ENCODE measurements at regions not wholly inside any gene's neighbourhood (a gene's known extent, or its start where the extent isn't known, plus 50 kb on each side); places are given as distances from the start of the nearest gene placed in this dataset.

- TF ChIP-seq, protein P1, sequence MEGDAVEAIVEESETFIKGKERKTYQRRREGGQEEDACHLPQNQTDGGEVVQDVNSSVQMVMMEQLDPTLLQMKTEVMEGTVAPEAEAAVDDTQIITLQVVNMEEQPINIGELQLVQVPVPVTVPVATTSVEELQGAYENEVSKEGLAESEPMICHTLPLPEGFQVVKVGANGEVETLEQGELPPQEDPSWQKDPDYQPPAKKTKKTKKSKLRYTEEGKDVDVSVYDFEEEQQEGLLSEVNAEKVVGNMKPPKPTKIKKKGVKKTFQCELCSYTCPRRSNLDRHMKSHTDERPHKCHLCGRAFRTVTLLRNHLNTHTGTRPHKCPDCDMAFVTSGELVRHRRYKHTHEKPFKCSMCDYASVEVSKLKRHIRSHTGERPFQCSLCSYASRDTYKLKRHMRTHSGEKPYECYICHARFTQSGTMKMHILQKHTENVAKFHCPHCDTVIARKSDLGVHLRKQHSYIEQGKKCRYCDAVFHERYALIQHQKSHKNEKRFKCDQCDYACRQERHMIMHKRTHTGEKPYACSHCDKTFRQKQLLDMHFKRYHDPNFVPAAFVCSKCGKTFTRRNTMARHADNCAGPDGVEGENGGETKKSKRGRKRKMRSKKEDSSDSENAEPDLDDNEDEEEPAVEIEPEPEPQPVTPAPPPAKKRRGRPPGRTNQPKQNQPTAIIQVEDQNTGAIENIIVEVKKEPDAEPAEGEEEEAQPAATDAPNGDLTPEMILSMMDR (IDR thresholded peaks at IDR 0.05; ENCODE audit: low read length): no peak
- no peak for TF ChIP-seq EZH2 (IDR thresholded peaks at IDR 0.05; ENCODE audit: borderline replicate concordance, low read length)
Observed at GRCh38 chr13:50152224-50152623, 137.0 kb downstream of the KCNRG start.

Data from OCI-LY1 (cell line).